ENCODE measurements at regions not wholly inside any gene's neighbourhood (a gene's known extent, or its start where the extent isn't known, plus 50 kb on each side); places are given as distances from the start of the nearest gene placed in this dataset.

DNA sequence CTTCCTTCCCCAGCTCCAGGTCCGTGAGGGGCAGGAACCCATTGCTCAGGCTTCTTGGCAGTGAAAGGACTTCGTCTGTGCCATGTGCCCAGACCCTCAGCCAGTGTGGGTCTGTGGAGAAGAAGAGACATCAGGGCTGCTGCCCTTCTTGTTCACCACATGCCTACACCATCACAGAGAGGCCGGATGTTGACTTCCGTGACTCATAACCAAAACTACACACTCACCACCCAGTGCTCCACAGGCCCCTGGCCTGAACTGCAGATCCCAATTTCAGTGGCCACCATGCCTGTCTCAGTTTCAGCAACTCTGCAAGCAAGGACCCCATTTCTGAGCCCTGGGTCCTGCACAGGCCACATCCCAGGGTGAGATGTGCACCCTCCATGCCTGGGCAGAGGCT lies 332.6 kb upstream of the SALL3 start:
- TF ChIP-seq, protein P1, sequence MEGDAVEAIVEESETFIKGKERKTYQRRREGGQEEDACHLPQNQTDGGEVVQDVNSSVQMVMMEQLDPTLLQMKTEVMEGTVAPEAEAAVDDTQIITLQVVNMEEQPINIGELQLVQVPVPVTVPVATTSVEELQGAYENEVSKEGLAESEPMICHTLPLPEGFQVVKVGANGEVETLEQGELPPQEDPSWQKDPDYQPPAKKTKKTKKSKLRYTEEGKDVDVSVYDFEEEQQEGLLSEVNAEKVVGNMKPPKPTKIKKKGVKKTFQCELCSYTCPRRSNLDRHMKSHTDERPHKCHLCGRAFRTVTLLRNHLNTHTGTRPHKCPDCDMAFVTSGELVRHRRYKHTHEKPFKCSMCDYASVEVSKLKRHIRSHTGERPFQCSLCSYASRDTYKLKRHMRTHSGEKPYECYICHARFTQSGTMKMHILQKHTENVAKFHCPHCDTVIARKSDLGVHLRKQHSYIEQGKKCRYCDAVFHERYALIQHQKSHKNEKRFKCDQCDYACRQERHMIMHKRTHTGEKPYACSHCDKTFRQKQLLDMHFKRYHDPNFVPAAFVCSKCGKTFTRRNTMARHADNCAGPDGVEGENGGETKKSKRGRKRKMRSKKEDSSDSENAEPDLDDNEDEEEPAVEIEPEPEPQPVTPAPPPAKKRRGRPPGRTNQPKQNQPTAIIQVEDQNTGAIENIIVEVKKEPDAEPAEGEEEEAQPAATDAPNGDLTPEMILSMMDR (conservative IDR thresholded peaks at IDR 0.05; ENCODE audit: low read depth, low read length): no peak
- DNase-seq (ENCODE audit: low read depth): no peak
- no peak overlapping the region for H3K4me3 ChIP-seq (ENCODE audit: low read depth, low read length)

- TF ChIP-seq, protein P1 (conservative IDR thresholded peaks at IDR 0.05; ENCODE audit: low read depth, low read length): no peak
- no peak for DNase-seq (ENCODE audit: low read depth)
- H3K4me3 ChIP-seq (ENCODE audit: low read depth, low read length): no peak overlapping the region
Observed at GRCh38 chr18:78649421-78649820, 330.2 kb upstream of the SALL3 start.

GRCh38 chr18:78650926-78651325 lies 328.7 kb upstream of the SALL3 start:
- no peak for DNase-seq (ENCODE audit: low read depth)

GRCh38 chr18:78652001-78652545 lies 327.5 kb upstream of the SALL3 start:
- no peak overlapping the region for H3K4me3 ChIP-seq (ENCODE audit: low read depth, low read length)
- no peak for DNase-seq (ENCODE audit: low read depth)
- TF ChIP-seq, protein P1 (conservative IDR thresholded peaks at IDR 0.05; ENCODE audit: low read depth, low read length): no peak

More at GRCh38 chr18:78650926-78651325, 328.7 kb upstream of the SALL3 start:
- H3K4me3 ChIP-seq (ENCODE audit: low read depth, low read length): no peak overlapping the region
- TF ChIP-seq, protein P1 (conservative IDR thresholded peaks at IDR 0.05; ENCODE audit: low read depth, low read length): no peak

DNA sequence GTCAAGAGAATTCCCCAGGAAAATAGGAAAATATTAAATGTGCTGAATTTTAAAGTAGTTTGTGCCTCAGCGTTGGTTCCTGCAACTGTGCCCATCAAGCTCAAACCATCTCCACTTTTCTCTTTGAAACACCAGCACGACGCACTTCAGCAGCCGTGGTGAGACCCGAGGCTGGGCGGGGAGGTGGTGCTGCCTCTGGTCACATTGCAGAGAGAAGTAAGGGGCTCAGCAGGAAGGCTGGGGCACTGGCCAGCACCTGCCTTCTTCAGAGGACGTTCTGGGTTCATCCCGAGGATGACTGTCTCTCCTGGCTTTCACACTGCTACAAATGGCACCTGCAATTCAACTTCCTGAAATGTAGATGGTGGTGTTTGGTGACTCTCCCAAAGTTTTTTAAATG lies 323.7 kb upstream of the SALL3 start:
- TF ChIP-seq, protein P1 (conservative IDR thresholded peaks at IDR 0.05; ENCODE audit: low read depth, low read length): no peak
- H3K4me3 ChIP-seq (ENCODE audit: low read depth, low read length): no peak overlapping the region
- no peak for DNase-seq (ENCODE audit: low read depth)

GRCh38 chr18:78656346-78656925 lies 323.2 kb upstream of the SALL3 start:
- TF ChIP-seq, protein P1 (conservative IDR thresholded peaks at IDR 0.05; ENCODE audit: low read depth, low read length): no peak
- H3K4me3 ChIP-seq (ENCODE audit: low read depth, low read length): no peak overlapping the region
- no peak for DNase-seq (ENCODE audit: low read depth)

GRCh38 chr18:78658531-78658930 lies 321.1 kb upstream of the SALL3 start:
- H3K4me3 ChIP-seq (ENCODE audit: low read depth, low read length): no peak overlapping the region
- TF ChIP-seq, protein P1 (conservative IDR thresholded peaks at IDR 0.05; ENCODE audit: low read depth, low read length): no peak
- DNase-seq (ENCODE audit: low read depth): no peak
